ENCODE measurements at regions not wholly inside any gene's neighbourhood (a gene's known extent, or its start where the extent isn't known, plus 50 kb on each side); places are given as distances from the start of the nearest gene placed in this dataset.
"Not testable (repeated sequence)": the region's sequence is repeated elsewhere in the genome, so short reads cannot be mapped to it uniquely, and the experiment has no call there.

- no peak for DNase-seq (ENCODE audit: low spot score)
These were observed 387.8 kb upstream of the CHRM3 start for GRCh38 chr1:238998577-238998976.

GRCh38 chr1:238991765-238992495 lies 394.4 kb upstream of the CHRM3 start:
- DNase-seq (ENCODE audit: low spot score): no peak

GRCh38 chr1:238985312-238985711 lies 401.1 kb upstream of the CHRM3 start:
- DNase-seq (ENCODE audit: low spot score): no peak

- no peak for DNase-seq (ENCODE audit: low spot score)
These were observed 403.6 kb upstream of the CHRM3 start for GRCh38 chr1:238982736-238983135.

- DNase-seq (ENCODE audit: low spot score): no peak
These were observed 404.9 kb upstream of the CHRM3 start for GRCh38 chr1:238981317-238981933.

GRCh38 chr1:238980053-238980452 lies 406.3 kb upstream of the CHRM3 start:
- DNase-seq (ENCODE audit: low spot score): no peak

GRCh38 chr1:238964631-238965030 lies 421.7 kb upstream of the CHRM3 start:
- no peak for DNase-seq (ENCODE audit: low spot score)

- DNase-seq (ENCODE audit: low spot score): no peak
These were observed 423.4 kb upstream of the CHRM3 start for GRCh38 chr1:238962941-238963340.

- no peak for DNase-seq (ENCODE audit: low spot score)
These were observed 424.6 kb upstream of the CHRM3 start for GRCh38 chr1:238961790-238962189.

GRCh38 chr1:238960071-238960470 lies 426.3 kb upstream of the CHRM3 start:
- DNase-seq (ENCODE audit: low spot score): peak; percentile 91

GRCh38 chr1:238955934-238956333 lies 430.4 kb upstream of the CHRM3 start:
- no peak for DNase-seq (ENCODE audit: low spot score)

GRCh38 chr1:238954865-238955264 lies 431.5 kb upstream of the CHRM3 start:
- no peak for DNase-seq (ENCODE audit: low spot score)

GRCh38 chr1:238953448-238954010 lies 432.8 kb upstream of the CHRM3 start:
- DNase-seq (ENCODE audit: low spot score): no peak

- DNase-seq (ENCODE audit: low spot score): peak; percentile 60
These were observed 434.6 kb upstream of the CHRM3 start for GRCh38 chr1:238951809-238952208.

- no peak for DNase-seq (ENCODE audit: low spot score)
These were observed 435.6 kb upstream of the CHRM3 start for GRCh38 chr1:238950784-238951183.

- no peak for DNase-seq (ENCODE audit: low spot score)
These were observed 436.4 kb upstream of the CHRM3 start for GRCh38 chr1:238950017-238950416.

- DNase-seq (ENCODE audit: low spot score): no peak
These were observed 442.3 kb upstream of the CHRM3 start for GRCh38 chr1:238944028-238944427.

- DNase-seq (ENCODE audit: low spot score): no peak
These were observed 458.5 kb upstream of the CHRM3 start for GRCh38 chr1:238927899-238928298.

GRCh38 chr1:238916828-238917227 lies 469.5 kb upstream of the CHRM3 start:
- DNase-seq (ENCODE audit: low spot score): no peak

GRCh38 chr1:238914346-238914745 lies 472.0 kb upstream of the CHRM3 start:
- DNase-seq (ENCODE audit: low spot score): no peak

GRCh38 chr1:238913210-238913609 lies 473.2 kb upstream of the CHRM3 start:
- DNase-seq (ENCODE audit: low spot score): no peak

GRCh38 chr1:238912148-238912547 lies 474.2 kb upstream of the CHRM3 start:
- no peak for DNase-seq (ENCODE audit: low spot score)

GRCh38 chr1:238902752-238903151 lies 483.6 kb upstream of the CHRM3 start:
- not testable (repeated sequence) for DNase-seq (ENCODE audit: low spot score)

Measured in COLO829 (cell line).